Esophagus squamous epithelium (tissue), 5 donors: ENCODE measurements at regions not wholly inside any gene's neighbourhood (a gene's known extent, or its start where the extent isn't known, plus 50 kb on each side); places are given as distances from the start of the nearest gene placed in this dataset.
A peak's percentile ranks its signal among the peaks of the same experiment; 100 is the strongest.

Experiments used
- DNase-seq: peaks from one replicate; lab custom pipeline; 2025; lab: John Stamatoyannopoulos, UW
- H3K27ac ChIP-seq, 4 donors: fragments of 200-600 bp; sonication (generic); one replicate each; pipeline ENCODE4 v1.5.1; 2016 to 2019; ENCODE audit warnings: mild to moderate bottlenecking in 1 of 4
- H3K27me3 ChIP-seq, 4 donors: fragments of 200-600 bp; sonication (generic); 1 replicate in 3 of 4; 2 replicates in 1 of 4; pipeline versions ENCODE4 v1.5.1 to v1.6.0; 2017 to 2021; ENCODE audit warnings: antibody characterized with exemption in 1 of 4
- H3K36me3 ChIP-seq, 3 donors: fragments of 200-600 bp; sonication (generic); one replicate each; pipeline ENCODE4 v1.5.1; 2016 to 2019
- H3K4me1 ChIP-seq, 3 donors: fragments of 200-600 bp; sonication (generic); one replicate each; pipeline ENCODE4 v1.5.1; 2017 to 2019
- H3K4me3 ChIP-seq, 4 donors: fragments of 200-600 bp; sonication (generic); 1 replicate in 3 of 4; 2 replicates in 1 of 4; pipeline ENCODE4 v1.5.1; 2016 to 2019; ENCODE audit warnings: mild to moderate bottlenecking in 2 of 4, moderate library complexity in 1 of 4
- H3K9me3 ChIP-seq, 3 donors: fragments of 200-600 bp; sonication (generic); one replicate each; pipeline ENCODE4 v1.5.1; 2016 to 2019
- CTCF ChIP-seq, 6 experiments: fragments of 450-650 bp in 4 of 6; fragments of 200-600 bp in 2 of 6; sonication (generic) in 2 of 6; IDR thresholded peaks; one replicate each; pipeline ENCODE4 v1.5.1; 2016 to 2019; ENCODE audit warnings: antibody characterized with exemption in 6 of 6, mild to moderate bottlenecking in 4 of 6, moderate library complexity in 4 of 6
- POLR2A ChIP-seq, 4 donors: fragments of 450-650 bp; IDR thresholded peaks; one replicate each; pipeline ENCODE4 v1.6.1; 2017; ENCODE audit warnings: antibody characterized with exemption in 4 of 4, mild to moderate bottlenecking in 4 of 4, moderate library complexity in 3 of 4
- WGBS, 2 donors: methylation state at CpG; one replicate each; pipeline ENCODE4 v1.1.5; 2018; 5-methylcytosine and 5-hydroxymethylcytosine counted together
- intact Hi-C: fragments of 100-400 bp; cut with DNase I; formaldehyde crosslinking; loops from one replicate; pipeline ENCODE4 v1.15.0; 2022
- donor health status: DM: yes; HTN: yes; CAD: no.

DNA sequence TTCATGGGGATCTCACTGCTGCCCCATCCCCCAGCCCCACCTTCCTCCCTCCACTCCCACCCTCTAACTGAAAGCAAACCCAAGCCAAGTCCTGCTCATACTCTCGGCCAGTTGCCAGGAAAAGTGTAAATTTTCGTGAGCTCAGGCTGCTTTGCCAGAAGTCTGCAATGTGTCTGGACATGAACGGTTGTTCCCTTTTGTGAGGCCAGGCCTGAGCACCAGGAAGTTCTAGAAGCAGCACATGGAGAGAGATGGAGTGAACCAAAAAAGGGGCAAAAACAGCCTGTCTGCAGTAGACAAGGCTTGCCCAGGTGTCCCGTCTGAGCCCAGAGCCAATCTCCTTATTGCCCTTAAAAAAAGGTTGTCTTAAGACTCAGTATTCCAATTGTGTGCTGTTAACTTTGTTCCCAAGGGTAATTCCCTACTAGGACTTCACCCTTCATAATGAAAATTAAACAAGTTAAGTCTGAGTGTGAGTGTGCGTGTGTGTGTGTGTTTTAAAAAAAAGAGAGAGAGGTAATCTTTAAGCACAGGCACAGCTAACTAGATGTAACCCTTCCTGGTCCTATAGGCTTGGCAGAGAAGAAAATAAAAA is 247.1 kb downstream of the BCL11A start:
- Histone ChIP-seq H3K9me3 (no peaks in the 10 kb centered on the region), H3K4me1 (peaks cover 0 to 38% (median 4%) of the 10 kb centered on the region in 3 donors), H3K27ac (peak overlapping the region in 3 of 4 donors; percentile 56 to 74 (median 63)), H3K4me3 (no peak overlapping the region), H3K27me3 (no peaks in the 10 kb centered on the region), H3K36me3 (no peaks in the 10 kb centered on the region)
- TF ChIP-seq CTCF (IDR thresholded peaks at IDR 0.05), result no peak
- 15 to 18% methylated on average over 3 to 5 of the region's 5 CpGs for WGBS, 2 donors
- intact Hi-C loops, result no loop called here
- DNase-seq, result no peak

GRCh38 chr2:60303680-60304079 is 249.8 kb downstream of the BCL11A start:
- 46 to 74% methylated on average over 2 of the region's 2 CpGs for WGBS, 2 donors
- no peak overlapping the region for H3K4me3 ChIP-seq
- H3K27me3 ChIP-seq, result no peaks in the 10 kb centered on the region
- no peak overlapping the region for H3K27ac ChIP-seq
- TF ChIP-seq CTCF (IDR thresholded peaks at IDR 0.05), result no peak
- no peak for TF ChIP-seq POLR2A (IDR thresholded peaks at IDR 0.05)
- no peak for DNase-seq
- H3K4me1 ChIP-seq, result peaks cover 0 to 31% (median 4%) of the 10 kb centered on the region in 3 donors
- H3K36me3 ChIP-seq, result no peaks in the 10 kb centered on the region
- intact Hi-C loops, result no loop called here
- H3K9me3 ChIP-seq, result no peaks in the 10 kb centered on the region

DNA sequence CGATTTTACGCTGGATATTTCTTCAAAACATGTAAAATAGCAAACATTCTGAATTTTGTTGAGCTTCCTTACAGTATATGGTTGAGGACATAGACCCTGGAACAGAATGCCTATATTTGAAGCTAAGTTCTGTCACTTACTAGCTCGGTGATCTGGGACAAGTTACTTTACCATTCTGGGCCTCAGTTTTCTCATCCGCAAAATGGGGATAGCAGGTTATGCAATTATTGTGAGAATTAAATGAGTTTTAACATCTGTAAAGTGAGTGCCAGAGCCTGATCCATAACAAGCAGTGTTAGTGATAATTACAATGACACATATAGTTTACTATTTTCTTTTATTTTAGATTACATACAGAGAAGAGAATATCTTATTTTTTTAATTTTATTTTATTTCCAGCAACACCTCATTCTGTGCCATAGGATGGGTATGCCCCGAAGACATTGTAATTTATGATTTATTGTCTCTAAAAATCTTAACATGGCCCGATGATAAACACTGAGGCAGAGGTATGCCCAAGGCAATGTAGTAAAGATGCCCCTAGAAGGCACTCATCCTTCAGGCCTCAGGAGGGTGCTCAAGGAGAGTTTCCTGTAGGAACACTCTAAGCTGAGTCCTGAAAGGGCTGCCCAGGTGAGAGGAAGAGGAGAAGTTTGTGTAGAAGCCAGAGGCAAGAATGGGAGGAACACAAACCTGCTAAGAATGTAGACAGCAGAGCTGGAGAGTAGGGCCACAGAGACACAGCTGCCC is 250.9 kb downstream of the BCL11A start:
- 78 to 86% methylated on average over 6 of the region's 6 CpGs for WGBS, 2 donors
- Histone ChIP-seq H3K27me3 (no peaks in the 10 kb centered on the region), H3K4me3 (no peak overlapping the region), H3K9me3 (no peaks in the 10 kb centered on the region), H3K4me1 (peaks cover 0 to 37% (median 4%) of the 10 kb centered on the region in 3 donors), H3K27ac (no peak overlapping the region), H3K36me3 (no peaks in the 10 kb centered on the region)
- TF ChIP-seq POLR2A (IDR thresholded peaks at IDR 0.05), result no peak
- peak in 1 of 6 experiments; percentile 17 for TF ChIP-seq CTCF (IDR thresholded peaks at IDR 0.05)
- no peak for DNase-seq
- intact Hi-C loops, result no loop called here

GRCh38 chr2:60301726-60302125 is 251.7 kb downstream of the BCL11A start:
- WGBS, 2 donors, result 75 to 91% methylated on average over 3 of the region's 3 CpGs
- TF ChIP-seq POLR2A (IDR thresholded peaks at IDR 0.05) (no peak), CTCF (IDR thresholded peaks at IDR 0.05) (no peak)
- Histone ChIP-seq H3K4me1 (peaks cover 0 to 37% (median 11%) of the 10 kb centered on the region in 3 donors), H3K9me3 (no peaks in the 10 kb centered on the region), H3K36me3 (no peaks in the 10 kb centered on the region), H3K4me3 (no peak overlapping the region), H3K27ac (no peak overlapping the region), H3K27me3 (no peaks in the 10 kb centered on the region)
- intact Hi-C loops, result no loop called here
- DNase-seq, result no peak

GRCh38 chr2:60299179-60299578 is 254.3 kb downstream of the BCL11A start:
- Histone ChIP-seq H3K4me1 (peaks cover 0 to 44% (median 17%) of the 10 kb centered on the region in 3 donors), H3K27me3 (no peaks in the 10 kb centered on the region), H3K4me3 (no peak overlapping the region), H3K27ac (no peak overlapping the region), H3K36me3 (no peaks in the 10 kb centered on the region), H3K9me3 (no peaks in the 10 kb centered on the region)
- 74 to 79% methylated on average over 8 of the region's 8 CpGs for WGBS, 2 donors
- no peak for DNase-seq
- intact Hi-C loops, result no loop called here
- no peak for TF ChIP-seq CTCF (IDR thresholded peaks at IDR 0.05)
- TF ChIP-seq POLR2A (IDR thresholded peaks at IDR 0.05), result no peak
